Loucy (cell line): ENCODE measurements at regions not wholly inside any gene's neighbourhood (a gene's known extent, or its start where the extent isn't known, plus 50 kb on each side); places are given as distances from the start of the nearest gene placed in this dataset.

ENCODE experiments used
- H2AFZ ChIP-seq: fragments of 200-600 bp; sonication (generic); 2 replicates; pipeline ENCODE4 v1.6.0; 2016; ENCODE audit warnings: antibody characterized with exemption, mild to moderate bottlenecking, low read length, moderate library complexity
- H3F3A ChIP-seq: fragments of 200-600 bp; 2 replicates; pipeline ENCODE4 v1.6.0; 2016; ENCODE audit warnings: antibody characterized with exemption, low read depth, mild to moderate bottlenecking
- H3K27me3 ChIP-seq: fragments of 200-600 bp; sonication (generic); 2 replicates; pipeline ENCODE4 v1.6.1; 2014; ENCODE audit warnings: low read length, mild to moderate bottlenecking; ENCODE audit not compliant: insufficient read depth, poor library complexity, severe bottlenecking
- H3K36me3 ChIP-seq: fragments of 200-600 bp; sonication (generic); 2 replicates; pipeline ENCODE4 v1.6.1; 2016; ENCODE audit warnings: low read length; ENCODE audit not compliant: insufficient read depth
- H3K4me1 ChIP-seq: fragments of 200-600 bp; sonication (generic); 2 replicates; pipeline ENCODE4 v1.5.1; 2014; ENCODE audit warnings: low read length, mild to moderate bottlenecking; ENCODE audit not compliant: insufficient read depth, poor library complexity, severe bottlenecking
- H3K4me2 ChIP-seq: fragments of 200-600 bp; sonication (generic); 2 replicates; pipeline ENCODE4 v1.6.0; 2014; ENCODE audit warnings: antibody characterized with exemption, low read length, low read depth, mild to moderate bottlenecking; ENCODE audit not compliant: poor library complexity, severe bottlenecking
- H3K4me3 ChIP-seq: fragments of 200-600 bp; sonication (generic); 2 replicates; pipeline ENCODE4 v1.5.1; 2014; ENCODE audit warnings: low read length, mild to moderate bottlenecking, mixed read lengths; ENCODE audit not compliant: poor library complexity, severe bottlenecking
- H3K79me2 ChIP-seq: fragments of 200-600 bp; sonication (generic); 2 replicates; pipeline ENCODE4 v1.6.1; 2014; ENCODE audit warnings: low read length; ENCODE audit not compliant: insufficient read depth
- H3K9ac ChIP-seq: fragments of 200-600 bp; sonication (generic); 2 replicates; pipeline ENCODE4 v1.6.0; 2014; ENCODE audit warnings: mild to moderate bottlenecking, low read depth, low read length, moderate library complexity; ENCODE audit not compliant: poor library complexity, severe bottlenecking
- H3K9me2 ChIP-seq: fragments of 200-600 bp; sonication (generic); replicated peaks from 2 replicates; pipeline ENCODE4 v1.6.1; 2016; ENCODE audit warnings: low read depth, low read length, mixed read lengths
- H3K9me3 ChIP-seq: fragments of 200-600 bp; sonication (generic); 2 replicates; pipeline ENCODE4 v1.6.1; 2014; ENCODE audit warnings: mild to moderate bottlenecking, antibody characterized with exemption, low read length, low read depth; ENCODE audit not compliant: insufficient read depth
- H4K20me1 ChIP-seq: fragments of 200-600 bp; sonication (generic); 2 replicates; pipeline ENCODE4 v1.6.0; 2014; ENCODE audit warnings: antibody characterized with exemption, low read length, mild to moderate bottlenecking; ENCODE audit not compliant: insufficient read depth, poor library complexity, severe bottlenecking
- CTCF ChIP-seq: fragments of 200-600 bp; sonication (generic); conservative IDR thresholded peaks from 2 replicates; pipeline ENCODE4 v1.5.1; 2014; ENCODE audit warnings: mild to moderate bottlenecking, antibody characterized with exemption, low read length
- EZH2phosphoT487 ChIP-seq: fragments of 200-600 bp; IDR thresholded peaks from 2 replicates; pipeline ENCODE4 v1.6.1; 2018; ENCODE audit warnings: antibody characterized with exemption, mild to moderate bottlenecking, moderate library complexity, borderline replicate concordance

- Histone ChIP-seq H3K79me2 (no peaks in the 10 kb centered on the region), H4K20me1 (no peaks in the 10 kb centered on the region)
Observed at GRCh38 chr3:11706604-11707003, 62.9 kb upstream of the VGLL4 start.

GRCh38 chr3:11705049-11705448, 61.3 kb upstream of the VGLL4 start:
- Histone ChIP-seq H4K20me1 (no peaks in the 10 kb centered on the region), H3K27me3 (no peaks in the 10 kb centered on the region), H3K4me1 (no peaks in the 10 kb centered on the region), H3K9me2 (no peaks in the 10 kb centered on the region), H3F3A (no peaks in the 10 kb centered on the region), H3K4me2 (no peak overlapping the region), H3K79me2 (no peaks in the 10 kb centered on the region), H3K9ac (no peak overlapping the region), H3K36me3 (no peaks in the 10 kb centered on the region), H2AFZ (no peak overlapping the region), H3K9me3 (peaks cover 5% of the 10 kb centered on the region; the same call in 1 of the 2 replicates), H3K4me3 (no peak overlapping the region)
- no peak for TF ChIP-seq CTCF
- TF ChIP-seq EZH2phosphoT487, result no peak

More at GRCh38 chr3:11706604-11707003, 62.9 kb upstream of the VGLL4 start:
- H3K9ac ChIP-seq, result no peak overlapping the region
- H3K4me2 ChIP-seq, result no peak overlapping the region
- no peaks in the 10 kb centered on the region for H3K4me1 ChIP-seq
- TF ChIP-seq CTCF, result no peak
- TF ChIP-seq EZH2phosphoT487, result no peak
- H3F3A ChIP-seq, result no peaks in the 10 kb centered on the region
- no peak overlapping the region for H3K4me3 ChIP-seq
- no peaks in the 10 kb centered on the region for H3K9me2 ChIP-seq
- peaks cover 5% of the 10 kb centered on the region; the same call in 1 of the 2 replicates for H3K9me3 ChIP-seq
- H2AFZ ChIP-seq, result no peak overlapping the region
- H3K36me3 ChIP-seq, result no peaks in the 10 kb centered on the region
- no peaks in the 10 kb centered on the region for H3K27me3 ChIP-seq

DNA sequence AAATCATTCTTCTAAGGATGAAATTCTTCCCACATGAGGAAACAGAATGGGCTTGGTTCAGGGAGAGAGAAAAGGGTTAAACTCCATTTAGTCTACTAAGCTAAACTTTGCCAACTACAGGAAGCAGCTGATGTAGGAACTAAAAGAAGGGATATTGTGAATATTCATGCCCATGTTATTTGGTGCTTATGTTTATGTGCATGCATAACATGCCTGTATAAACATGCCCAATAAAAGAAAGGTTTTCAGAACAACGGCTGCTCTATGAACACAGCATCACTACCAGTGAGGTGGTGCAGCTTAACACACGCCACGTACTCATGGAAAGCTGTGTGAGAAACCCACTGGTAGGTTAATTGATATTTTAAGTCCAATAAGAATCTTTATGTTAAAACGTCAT, 59.4 kb upstream of the VGLL4 start:
- H3K36me3 ChIP-seq, result no peaks in the 10 kb centered on the region
- no peaks in the 10 kb centered on the region for H3K79me2 ChIP-seq
- H3K9me3 ChIP-seq, result no peaks in the 10 kb centered on the region
- no peak overlapping the region for H3K4me2 ChIP-seq
- H2AFZ ChIP-seq, result no peak overlapping the region
- no peak overlapping the region for H3K9ac ChIP-seq
- H3K27me3 ChIP-seq, result no peaks in the 10 kb centered on the region
- H3K4me1 ChIP-seq, result no peaks in the 10 kb centered on the region
- H3F3A ChIP-seq, result no peaks in the 10 kb centered on the region
- H3K9me2 ChIP-seq, result no peaks in the 10 kb centered on the region
- TF ChIP-seq CTCF (no peak), EZH2phosphoT487 (no peak)
- H3K4me3 ChIP-seq, result no peak overlapping the region
- H4K20me1 ChIP-seq, result no peaks in the 10 kb centered on the region
